Left cardiac atrium (tissue), 4 donors: ENCODE measurements at regions not wholly inside any gene's neighbourhood (a gene's known extent, or its start where the extent isn't known, plus 50 kb on each side); places are given as distances from the start of the nearest gene placed in this dataset.

Experiments
- ATAC-seq, 2 donors: fragments of 200-7000 bp; cut with Tn5 transposase; one replicate each; pipeline ENCODE4 v1.9.1; 2020; ENCODE audit warnings: mild to moderate bottlenecking in 2 of 2, moderate library complexity in 2 of 2
- DNase-seq: peaks from one replicate; pipeline ENCODE4 v3.0.0-alpha.2; 2020
- intact Hi-C, 2 donors: fragments of 100-400 bp; cut with DNase I; formaldehyde crosslinking; loops; one replicate each; pipeline versions ENCODE4 v1.14.1 to v1.15.1; 2022 to 2023
- donor health status: DM: no; HTN: yes; CAD: no.
- donor health status: DM: no; HTN: yes; CAD: no; lungs with severe emphysema.
- donor health status: DM: yes; HTN: yes; CAD: no.
- donor health status: Dilated cardiomyopathy.

- no peak for DNase-seq
- intact Hi-C loops = no loop called here
- ATAC-seq = no peak
Measured at GRCh38 chr15:38614621-38615020, 50.0 kb upstream of the RASGRP1 start.

GRCh38 chr15:38617831-38618230 is 53.2 kb upstream of the RASGRP1 start:
- no peak for ATAC-seq
- DNase-seq = no peak
- intact Hi-C loops = no loop called here

GRCh38 chr15:38618242-38618955 is 53.8 kb upstream of the RASGRP1 start:
- peak; percentile 69 to 76 for ATAC-seq
- intact Hi-C loops = no loop called here
- no peak for DNase-seq

- intact Hi-C loops = loop anchor here in 1 of 2 donors (10.0 kb wide), 1 partner anchor 55 kb away; the partner anchor contains the start of gene RASGRP1
- peak; percentile 15 to 36 for ATAC-seq
- no peak for DNase-seq
Measured at GRCh38 chr15:38620098-38620497, 55.5 kb upstream of the RASGRP1 start.

- DNase-seq = no peak
- no peak for ATAC-seq
- intact Hi-C loops = loop anchor here in 1 of 2 donors (10.0 kb wide), 1 partner anchor 56 kb away; the partner anchor contains the start of gene RASGRP1
Measured at GRCh38 chr15:38620851-38621594, 56.4 kb upstream of the RASGRP1 start.

GRCh38 chr15:38622304-38622703 is 57.7 kb upstream of the RASGRP1 start:
- no peak for ATAC-seq
- intact Hi-C loops = loop anchor here in 1 of 2 donors (10.0 kb wide), 1 partner anchor 58 kb away; the partner anchor contains the start of gene RASGRP1
- no peak for DNase-seq

GRCh38 chr15:38622908-38623307 is 58.3 kb upstream of the RASGRP1 start:
- ATAC-seq (no peak), DNase-seq (no peak)
- intact Hi-C loops = loop anchor here in 1 of 2 donors (10.0 kb wide), 1 partner anchor 58 kb away; the partner anchor contains the start of gene RASGRP1

- intact Hi-C loops = loop anchor here in 1 of 2 donors (10.0 kb wide), 1 partner anchor 59 kb away; the partner anchor contains the start of gene RASGRP1
- peak in 1 of 2 donors; percentile 12 for ATAC-seq
- no peak for DNase-seq
Measured at GRCh38 chr15:38623744-38624143, 59.1 kb upstream of the RASGRP1 start.

GRCh38 chr15:38624244-38625205 is 59.9 kb upstream of the RASGRP1 start:
- ATAC-seq = peak in 1 of 2 donors; percentile 29
- DNase-seq = no peak
- intact Hi-C loops = loop anchor here (5.0 to 10.0 kb wide), 2 partner anchors 60 to 152 kb away; partner anchors contain the start of gene RASGRP1 (in 1 of the 2)

GRCh38 chr15:38625886-38626285 is 61.3 kb upstream of the RASGRP1 start:
- intact Hi-C loops = loop anchor here (2.0 to 10.0 kb wide), 3 partner anchors 61 to 154 kb away; partner anchors contain the start of gene RASGRP1 (in 2 of the 2)
- DNase-seq = no peak
- peak in 1 of 2 donors; percentile 29 for ATAC-seq

- DNase-seq (no peak), ATAC-seq (peak; percentile 26 to 32)
- intact Hi-C loops = loop anchor here (2.0 to 10.0 kb wide), 3 partner anchors 62 to 154 kb away; partner anchors contain the start of gene RASGRP1 (in 2 of the 2)
Measured at GRCh38 chr15:38626443-38627050, 61.9 kb upstream of the RASGRP1 start.

GRCh38 chr15:38627689-38628277 is 63.2 kb upstream of the RASGRP1 start:
- intact Hi-C loops = loop anchor here (2.0 to 10.0 kb wide), 3 partner anchors 63 to 155 kb away; partner anchors contain the start of gene RASGRP1 (in 2 of the 2)
- DNase-seq = no peak
- ATAC-seq = peak; percentile 88 to 96

- no peak for DNase-seq
- intact Hi-C loops = no loop called here
- ATAC-seq = no peak
Measured at GRCh38 chr15:38631119-38632075, 66.8 kb upstream of the RASGRP1 start.

GRCh38 chr15:38635170-38635569 is 70.6 kb upstream of the RASGRP1 start:
- intact Hi-C loops = no loop called here
- DNase-seq (no peak), ATAC-seq (no peak)

GRCh38 chr15:38636597-38636996 is 72.0 kb upstream of the RASGRP1 start:
- DNase-seq = peak; percentile 30
- intact Hi-C loops = no loop called here
- ATAC-seq = peak in 1 of 2 donors; percentile 51

GRCh38 chr15:38638126-38638525 is 73.5 kb upstream of the RASGRP1 start:
- intact Hi-C loops = no loop called here
- DNase-seq (no peak), ATAC-seq (no peak)

- ATAC-seq = no peak
- intact Hi-C loops = no loop called here
Measured at GRCh38 chr15:38638811-38639210, 74.2 kb upstream of the RASGRP1 start.

More at GRCh38 chr15:38638811-38639210, 74.2 kb upstream of the RASGRP1 start:
- DNase-seq = no peak
